ENCODE measurements at regions not wholly inside any gene's neighbourhood (a gene's known extent, or its start where the extent isn't known, plus 50 kb on each side); places are given as distances from the start of the nearest gene placed in this dataset.

DNA sequence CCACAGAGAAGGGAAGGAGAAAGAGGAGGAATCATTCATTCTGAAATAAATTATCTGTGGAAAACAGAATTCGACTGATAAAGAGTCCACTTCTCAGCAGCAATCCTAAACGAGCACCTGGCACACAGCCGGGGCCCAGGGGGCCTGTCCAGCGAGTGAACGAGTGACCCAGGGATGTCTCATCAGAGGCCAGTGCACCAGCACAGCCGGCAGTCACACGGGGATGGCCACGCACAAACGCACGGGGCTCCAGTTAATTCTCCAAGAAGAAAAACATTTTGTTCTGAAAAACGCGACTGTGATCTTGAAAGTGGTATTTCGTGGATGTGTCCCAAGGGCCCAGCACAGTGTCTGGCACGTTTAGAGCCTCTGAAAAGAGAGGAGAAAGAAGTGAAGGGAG, 154.6 kb downstream of the BRD1 start:
- Histone ChIP-seq H4K20me1 (ENCODE audit: insufficient read depth, low read length) (no peaks in the 10 kb centered on the region), H3K9ac (ENCODE audit: insufficient read depth, low read depth, low read length) (no peak overlapping the region), H3K9me3 (ENCODE audit: low read length) (no peaks in the 10 kb centered on the region), H3K4me2 (ENCODE audit: low read depth, low read length) (no peak overlapping the region), H3K4me3 (replicated peaks in 1 of 3; ENCODE audit: insufficient read depth in 1 of 3, low read depth in 2 of 3, low read length in 3 of 3) (no peak overlapping the region), H2AFZ (ENCODE audit: low read length) (no peak overlapping the region), H3K27ac (ENCODE audit: extremely low read length, insufficient read depth, low read length) (no peak overlapping the region), H3K4me1 (ENCODE audit: insufficient read depth, low read length) (no peaks in the 10 kb centered on the region), H3K79me2 (ENCODE audit: insufficient read depth, low read length) (no peaks in the 10 kb centered on the region), H3K27me3 (ENCODE audit: control insufficient read depth in 1 of 2, insufficient read depth in 2 of 2, low read length in 2 of 2) (peaks cover 8 to 61% of the 10 kb centered on the region in 2 experiments), H3K36me3 (replicated peaks in 1 of 2; ENCODE audit: control insufficient read depth in 1 of 2, insufficient read depth in 2 of 2, low read length in 2 of 2) (no peaks in the 10 kb centered on the region)
- ChIA-PET POLR2A (no interaction called here), CTCF (ENCODE audit: low intra/inter-chr PET ratio, low total read pairs) (no interaction called here)
- in situ Hi-C loops (cut with HindIII; ENCODE audit: extremely low pct_ligation_motif_present, low pct_unique_long_range_greater_than_20kb) (no loop called here), intact Hi-C loops (cut with micrococcal nuclease; ENCODE audit: unreplicated experiment) (no loop called here)
- no TSS peak for BruUV-seq (replicated peaks)
- ATAC-seq, result no peak
- no peak for TF ChIP-seq ZNF350 (CRISPR knock-in tag; IDR thresholded peaks at IDR 0.05; ENCODE audit: borderline replicate concordance, low read depth)
- TF ChIP-seq ZNF766 (CRISPR knock-in tag; IDR thresholded peaks at IDR 0.05; ENCODE audit: borderline replicate concordance), result no peak
- TF ChIP-seq, protein P1, sequence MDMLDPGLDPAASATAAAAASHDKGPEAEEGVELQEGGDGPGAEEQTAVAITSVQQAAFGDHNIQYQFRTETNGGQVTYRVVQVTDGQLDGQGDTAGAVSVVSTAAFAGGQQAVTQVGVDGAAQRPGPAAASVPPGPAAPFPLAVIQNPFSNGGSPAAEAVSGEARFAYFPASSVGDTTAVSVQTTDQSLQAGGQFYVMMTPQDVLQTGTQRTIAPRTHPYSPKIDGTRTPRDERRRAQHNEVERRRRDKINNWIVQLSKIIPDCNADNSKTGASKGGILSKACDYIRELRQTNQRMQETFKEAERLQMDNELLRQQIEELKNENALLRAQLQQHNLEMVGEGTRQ (IDR thresholded peaks at IDR 0.05; ENCODE audit: low read depth, low read length), result no peak
- TF ChIP-seq, protein P1 (CRISPR knock-in tag; IDR thresholded peaks at IDR 0.05; ENCODE audit: borderline replicate concordance), result no peak
- TF ChIP-seq CAMTA2 (CRISPR knock-in tag; IDR thresholded peaks at IDR 0.05; ENCODE audit: borderline replicate concordance), result no peak
- TF ChIP-seq HNF4A (CRISPR knock-in tag; IDR thresholded peaks at IDR 0.05), result no peak
- TF ChIP-seq, protein P2, sequence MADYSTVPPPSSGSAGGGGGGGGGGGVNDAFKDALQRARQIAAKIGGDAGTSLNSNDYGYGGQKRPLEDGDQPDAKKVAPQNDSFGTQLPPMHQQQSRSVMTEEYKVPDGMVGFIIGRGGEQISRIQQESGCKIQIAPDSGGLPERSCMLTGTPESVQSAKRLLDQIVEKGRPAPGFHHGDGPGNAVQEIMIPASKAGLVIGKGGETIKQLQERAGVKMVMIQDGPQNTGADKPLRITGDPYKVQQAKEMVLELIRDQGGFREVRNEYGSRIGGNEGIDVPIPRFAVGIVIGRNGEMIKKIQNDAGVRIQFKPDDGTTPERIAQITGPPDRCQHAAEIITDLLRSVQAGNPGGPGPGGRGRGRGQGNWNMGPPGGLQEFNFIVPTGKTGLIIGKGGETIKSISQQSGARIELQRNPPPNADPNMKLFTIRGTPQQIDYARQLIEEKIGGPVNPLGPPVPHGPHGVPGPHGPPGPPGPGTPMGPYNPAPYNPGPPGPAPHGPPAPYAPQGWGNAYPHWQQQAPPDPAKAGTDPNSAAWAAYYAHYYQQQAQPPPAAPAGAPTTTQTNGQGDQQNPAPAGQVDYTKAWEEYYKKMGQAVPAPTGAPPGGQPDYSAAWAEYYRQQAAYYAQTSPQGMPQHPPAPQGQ (CRISPR knock-in tag; IDR thresholded peaks at IDR 0.05; ENCODE audit: borderline replicate concordance), result no peak
- TF ChIP-seq, protein P3, sequence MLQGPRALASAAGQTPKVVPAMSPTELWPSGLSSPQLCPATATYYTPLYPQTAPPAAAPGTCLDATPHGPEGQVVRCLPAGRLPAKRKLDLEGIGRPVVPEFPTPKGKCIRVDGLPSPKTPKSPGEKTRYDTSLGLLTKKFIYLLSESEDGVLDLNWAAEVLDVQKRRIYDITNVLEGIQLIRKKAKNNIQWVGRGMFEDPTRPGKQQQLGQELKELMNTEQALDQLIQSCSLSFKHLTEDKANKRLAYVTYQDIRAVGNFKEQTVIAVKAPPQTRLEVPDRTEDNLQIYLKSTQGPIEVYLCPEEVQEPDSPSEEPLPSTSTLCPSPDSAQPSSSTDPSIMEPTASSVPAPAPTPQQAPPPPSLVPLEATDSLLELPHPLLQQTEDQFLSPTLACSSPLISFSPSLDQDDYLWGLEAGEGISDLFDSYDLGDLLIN (CRISPR knock-in tag; IDR thresholded peaks at IDR 0.05; ENCODE audit: borderline replicate concordance), result no peak
- TF ChIP-seq, protein P4, sequence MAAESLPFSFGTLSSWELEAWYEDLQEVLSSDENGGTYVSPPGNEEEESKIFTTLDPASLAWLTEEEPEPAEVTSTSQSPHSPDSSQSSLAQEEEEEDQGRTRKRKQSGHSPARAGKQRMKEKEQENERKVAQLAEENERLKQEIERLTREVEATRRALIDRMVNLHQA (CRISPR knock-in tag; IDR thresholded peaks at IDR 0.05), result no peak
- TF ChIP-seq ATF1 (CRISPR knock-in tag; IDR thresholded peaks at IDR 0.05), result no peak
- DNase-seq (ENCODE audit: low spot score), result no peak
- 2% methylated on average over 14 of the region's 14 CpGs for WGBS (ENCODE audit: low lambda C conversion rate)
- no peak for FAIRE-seq

All from HepG2 (cell line).